ENCODE measurements at regions not wholly inside any gene's neighbourhood (a gene's known extent, or its start where the extent isn't known, plus 50 kb on each side); places are given as distances from the start of the nearest gene placed in this dataset.

DNA sequence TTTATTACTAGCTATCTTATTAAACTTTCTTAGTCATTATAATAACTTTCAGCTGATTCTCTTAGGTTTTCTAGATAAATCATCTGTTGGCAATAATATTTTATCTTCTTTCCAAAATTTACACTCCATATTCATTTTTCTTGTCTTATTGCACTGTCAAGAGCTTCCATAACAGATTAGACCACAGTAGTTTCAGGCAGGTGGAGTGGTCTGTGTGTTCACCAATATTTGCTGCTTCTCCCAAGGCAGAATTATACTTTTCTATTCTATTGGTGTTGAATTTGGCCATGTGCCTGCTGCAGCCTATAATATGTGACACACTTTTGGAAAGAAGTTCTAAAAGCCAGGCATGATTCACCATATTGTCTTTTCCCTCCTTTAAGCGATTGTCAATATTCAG, 422.8 kb downstream of the GATA3 start:
- CTCF ChIA-PET = no interaction called here
- TF ChIP-seq, protein P1, sequence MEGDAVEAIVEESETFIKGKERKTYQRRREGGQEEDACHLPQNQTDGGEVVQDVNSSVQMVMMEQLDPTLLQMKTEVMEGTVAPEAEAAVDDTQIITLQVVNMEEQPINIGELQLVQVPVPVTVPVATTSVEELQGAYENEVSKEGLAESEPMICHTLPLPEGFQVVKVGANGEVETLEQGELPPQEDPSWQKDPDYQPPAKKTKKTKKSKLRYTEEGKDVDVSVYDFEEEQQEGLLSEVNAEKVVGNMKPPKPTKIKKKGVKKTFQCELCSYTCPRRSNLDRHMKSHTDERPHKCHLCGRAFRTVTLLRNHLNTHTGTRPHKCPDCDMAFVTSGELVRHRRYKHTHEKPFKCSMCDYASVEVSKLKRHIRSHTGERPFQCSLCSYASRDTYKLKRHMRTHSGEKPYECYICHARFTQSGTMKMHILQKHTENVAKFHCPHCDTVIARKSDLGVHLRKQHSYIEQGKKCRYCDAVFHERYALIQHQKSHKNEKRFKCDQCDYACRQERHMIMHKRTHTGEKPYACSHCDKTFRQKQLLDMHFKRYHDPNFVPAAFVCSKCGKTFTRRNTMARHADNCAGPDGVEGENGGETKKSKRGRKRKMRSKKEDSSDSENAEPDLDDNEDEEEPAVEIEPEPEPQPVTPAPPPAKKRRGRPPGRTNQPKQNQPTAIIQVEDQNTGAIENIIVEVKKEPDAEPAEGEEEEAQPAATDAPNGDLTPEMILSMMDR (IDR thresholded peaks at IDR 0.05; ENCODE audit: low read depth, low read length) = no peak

GRCh38 chr10:8481718-8482504, 427.4 kb downstream of the GATA3 start:
- DNase-seq (ENCODE audit: low read depth, low spot score) = no peak
- CTCF ChIA-PET = interaction anchor here (0.6 kb wide), 1 partner anchor 806 kb away, joined by 5 read pairs; no protein-coding TSS in a partner anchor
- Histone ChIP-seq H3K27me3 (ENCODE audit: control insufficient read depth, insufficient read depth, low read length) (no peaks in the 10 kb centered on the region), H3K27ac (ENCODE audit: low read depth, low read length) (no peak overlapping the region), H3K4me3 (ENCODE audit: low read depth, low read length) (no peak overlapping the region), H3K9me3 (ENCODE audit: control insufficient read depth, insufficient read depth, low read length) (peaks cover 21% of the 10 kb centered on the region)
- POLR2A ChIA-PET = no interaction called here
- TF ChIP-seq, protein P1 (IDR thresholded peaks at IDR 0.05; ENCODE audit: low read depth, low read length) = no peak

More for the DNA sequence above, 422.8 kb downstream of the GATA3 start:
- Histone ChIP-seq H3K4me3 (ENCODE audit: low read depth, low read length) (no peak overlapping the region), H3K27ac (ENCODE audit: low read depth, low read length) (no peak overlapping the region), H3K9me3 (ENCODE audit: control insufficient read depth, insufficient read depth, low read length) (peaks cover 20% of the 10 kb centered on the region), H3K27me3 (ENCODE audit: control insufficient read depth, insufficient read depth, low read length) (no peaks in the 10 kb centered on the region)
- no peak for DNase-seq (ENCODE audit: low read depth, low spot score)
- POLR2A ChIA-PET = no interaction called here

GRCh38 chr10:8485032-8485431, 430.5 kb downstream of the GATA3 start:
- ChIA-PET POLR2A (interaction anchor here (0.7 kb wide), 1 partner anchor 347 kb away, joined by 3 read pairs; no protein-coding TSS in a partner anchor), CTCF (no interaction called here)
- Histone ChIP-seq H3K27ac (ENCODE audit: low read depth, low read length) (no peak overlapping the region), H3K27me3 (ENCODE audit: control insufficient read depth, insufficient read depth, low read length) (no peaks in the 10 kb centered on the region), H3K4me3 (ENCODE audit: low read depth, low read length) (no peak overlapping the region), H3K9me3 (ENCODE audit: control insufficient read depth, insufficient read depth, low read length) (peaks cover 21% of the 10 kb centered on the region)
- TF ChIP-seq, protein P1 (IDR thresholded peaks at IDR 0.05; ENCODE audit: low read depth, low read length) = no peak
- no peak for DNase-seq (ENCODE audit: low read depth, low spot score)

- no peak overlapping the region for H3K27ac ChIP-seq (ENCODE audit: low read depth, low read length)
- CTCF ChIA-PET = no interaction called here
- no peaks in the 10 kb centered on the region for H3K27me3 ChIP-seq (ENCODE audit: control insufficient read depth, insufficient read depth, low read length)
- no peak overlapping the region for H3K4me3 ChIP-seq (ENCODE audit: low read depth, low read length)
- POLR2A ChIA-PET = no interaction called here
- H3K9me3 ChIP-seq (ENCODE audit: control insufficient read depth, insufficient read depth, low read length) = peaks cover 24% of the 10 kb centered on the region
- TF ChIP-seq, protein P1 (IDR thresholded peaks at IDR 0.05; ENCODE audit: low read depth, low read length) = no peak
- DNase-seq (ENCODE audit: low read depth, low spot score) = no peak
Measured at GRCh38 chr10:8487346-8487745, 432.9 kb downstream of the GATA3 start.

DNA sequence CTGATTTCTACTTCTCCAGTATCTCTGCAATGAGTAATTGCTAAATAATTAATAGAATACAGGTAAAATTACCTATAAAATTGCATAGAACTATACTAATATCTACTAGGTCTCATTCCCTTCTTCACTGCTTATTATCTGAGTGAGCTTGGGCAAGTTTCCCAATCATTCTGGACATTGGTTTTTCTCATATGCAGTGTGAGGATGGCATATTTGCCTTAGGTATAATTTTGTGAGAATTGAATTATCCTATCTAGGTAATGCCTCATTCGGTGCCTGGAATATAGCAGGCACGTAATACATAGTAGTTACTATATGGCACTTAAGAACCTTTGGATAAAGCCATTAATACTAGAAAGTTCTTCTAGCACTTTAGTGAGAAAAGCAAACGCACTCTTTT, 434.7 kb downstream of the GATA3 start:
- Histone ChIP-seq H3K27me3 (ENCODE audit: control insufficient read depth, insufficient read depth, low read length) (no peaks in the 10 kb centered on the region), H3K9me3 (ENCODE audit: control insufficient read depth, insufficient read depth, low read length) (peaks cover 21% of the 10 kb centered on the region), H3K4me3 (ENCODE audit: low read depth, low read length) (no peak overlapping the region), H3K27ac (ENCODE audit: low read depth, low read length) (no peak overlapping the region)
- DNase-seq (ENCODE audit: low read depth, low spot score) = no peak
- ChIA-PET POLR2A (no interaction called here), CTCF (no interaction called here)
- TF ChIP-seq, protein P1 (IDR thresholded peaks at IDR 0.05; ENCODE audit: low read depth, low read length) = no peak

Data from AG04450 (cell line).